GM23248 (cell line): ENCODE measurements at regions not wholly inside any gene's neighbourhood (a gene's known extent, or its start where the extent isn't known, plus 50 kb on each side); places are given as distances from the start of the nearest gene placed in this dataset.

Experiments used
- DNase-seq: peaks from one replicate; pipeline ENCODE4 v3.0.0-alpha.2; 2015
- H2AFZ ChIP-seq: fragments of 200-600 bp; sonication (generic); 2 replicates; pipeline ENCODE4 v1.6.1; 2016; ENCODE audit warnings: antibody characterized with exemption
- H3F3A ChIP-seq: fragments of 200-600 bp; sonication (generic); 2 replicates; pipeline ENCODE4 v1.6.1; 2016; ENCODE audit warnings: mild to moderate bottlenecking, antibody characterized with exemption, mixed run types; ENCODE audit not compliant: insufficient read depth
- H3K27ac ChIP-seq: fragments of 200-600 bp; sonication (generic); 2 replicates; pipeline ENCODE4 v1.5.1; 2016; ENCODE audit warnings: mild to moderate bottlenecking
- H3K27me3 ChIP-seq: fragments of 200-600 bp; sonication (generic); replicated peaks from 2 replicates; pipeline ENCODE4 v1.6.1; 2016; ENCODE audit warnings: mild to moderate bottlenecking; ENCODE audit not compliant: insufficient read depth
- H3K36me3 ChIP-seq: fragments of 200-600 bp; sonication (generic); 2 replicates; pipeline ENCODE4 v1.6.1; 2016; ENCODE audit warnings: low read depth, mild to moderate bottlenecking
- H3K4me1 ChIP-seq: fragments of 200-600 bp; sonication (generic); 2 replicates; pipeline ENCODE4 v1.6.1; 2016; ENCODE audit warnings: mild to moderate bottlenecking; ENCODE audit not compliant: insufficient read depth
- H3K4me2 ChIP-seq: fragments of 200-600 bp; sonication (generic); one replicate; pipeline ENCODE4 v1.6.1; 2016; ENCODE audit warnings: mild to moderate bottlenecking; ENCODE audit not compliant: unreplicated experiment
- H3K4me3 ChIP-seq: fragments of 200-600 bp; sonication (generic); 2 replicates; pipeline ENCODE4 v1.5.1; 2016; ENCODE audit warnings: mild to moderate bottlenecking
- H3K79me2 ChIP-seq: fragments of 200-600 bp; sonication (generic); 2 replicates; pipeline ENCODE4 v1.6.1; 2016; ENCODE audit warnings: mild to moderate bottlenecking; ENCODE audit not compliant: insufficient read depth
- H3K9ac ChIP-seq: fragments of 200-600 bp; sonication (generic); 2 replicates; pipeline ENCODE4 v1.6.1; 2016; ENCODE audit warnings: mild to moderate bottlenecking
- H3K9me2 ChIP-seq: fragments of 200-600 bp; sonication (generic); 2 replicates; pipeline ENCODE4 v1.6.1; 2016; ENCODE audit warnings: mixed run types, mild to moderate bottlenecking, moderate library complexity; ENCODE audit not compliant: insufficient read depth
- H3K9me3 ChIP-seq: fragments of 200-600 bp; sonication (generic); one replicate; pipeline ENCODE4 v1.6.1; 2017; ENCODE audit warnings: low read depth
- H4K20me1 ChIP-seq: fragments of 200-600 bp; sonication (generic); 2 replicates; pipeline ENCODE4 v1.6.0; 2016; ENCODE audit not compliant: insufficient read depth
- EZH2 ChIP-seq: fragments of 200-600 bp; sonication (generic); IDR thresholded peaks from 2 replicates; pipeline ENCODE4 v1.6.1; 2018; ENCODE audit warnings: antibody characterized with exemption, mild to moderate bottlenecking; ENCODE audit not compliant: insufficient read depth, poor library complexity, severe bottlenecking
- EZH2phosphoT487 ChIP-seq: fragments of 200-600 bp; sonication (generic); IDR thresholded peaks from 2 replicates; pipeline ENCODE4 v1.6.1; 2018; ENCODE audit warnings: antibody characterized with exemption, moderate library complexity, mild to moderate bottlenecking, low read depth; ENCODE audit not compliant: insufficient read depth
- WGBS, 2 experiments: methylation state at CpG; one replicate each; pipeline ENCODE4 v1.1.6; 2015 to 2017; ENCODE audit warnings: low lambda C conversion rate in 2 of 2, low coverage in 1 of 2; ENCODE audit errors: missing lambda C conversion rate in 2 of 2; 5-methylcytosine and 5-hydroxymethylcytosine counted together
- in situ Hi-C: fragments of 300-500 bp; cut with MboI; formaldehyde crosslinking; loops from 2 replicates; pipeline ENCODE4 v1.15.0; 2020

DNA sequence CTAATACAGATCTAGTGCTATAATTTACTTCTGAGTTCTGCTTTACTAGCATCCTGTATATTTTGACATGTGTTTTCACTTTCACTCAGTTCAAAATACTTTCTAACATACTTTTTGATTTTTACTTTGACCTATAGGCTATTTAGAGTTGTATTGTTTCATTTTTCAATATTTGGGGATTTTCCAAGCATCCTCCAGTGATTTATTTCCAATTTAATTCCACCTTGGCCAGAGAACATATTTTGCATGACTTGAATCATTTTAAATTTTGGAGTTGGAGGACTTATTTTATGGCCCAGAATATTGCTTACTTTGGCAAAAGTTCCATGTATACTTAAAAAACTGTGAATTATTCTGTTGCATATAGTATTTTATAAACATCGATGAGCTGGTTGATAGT lies 1215.6 kb upstream of the MAP3K7 start:
- no peak overlapping the region for H3K27ac ChIP-seq
- no peaks in the 10 kb centered on the region for H3K36me3 ChIP-seq
- no peak overlapping the region for H3K4me3 ChIP-seq
- in situ Hi-C loops: no loop called here
- H3K4me2 ChIP-seq: no peak overlapping the region
- H3K9me3 ChIP-seq: no peaks in the 10 kb centered on the region
- H3K4me1 ChIP-seq: no peaks in the 10 kb centered on the region
- H3K9me2 ChIP-seq: no peaks in the 10 kb centered on the region
- no peak for DNase-seq
- H3F3A ChIP-seq: no peaks in the 10 kb centered on the region
- no peak overlapping the region for H2AFZ ChIP-seq
- no peaks in the 10 kb centered on the region; the same call in 1 of the 2 replicates for H4K20me1 ChIP-seq
- TF ChIP-seq EZH2phosphoT487 (no peak), EZH2 (no peak)
- no peak overlapping the region for H3K9ac ChIP-seq
- no peaks in the 10 kb centered on the region for H3K79me2 ChIP-seq
- H3K27me3 ChIP-seq: no peaks in the 10 kb centered on the region
- WGBS, 2 experiments: 35 to 44% methylated on average over 1 of the region's 1 CpG

DNA sequence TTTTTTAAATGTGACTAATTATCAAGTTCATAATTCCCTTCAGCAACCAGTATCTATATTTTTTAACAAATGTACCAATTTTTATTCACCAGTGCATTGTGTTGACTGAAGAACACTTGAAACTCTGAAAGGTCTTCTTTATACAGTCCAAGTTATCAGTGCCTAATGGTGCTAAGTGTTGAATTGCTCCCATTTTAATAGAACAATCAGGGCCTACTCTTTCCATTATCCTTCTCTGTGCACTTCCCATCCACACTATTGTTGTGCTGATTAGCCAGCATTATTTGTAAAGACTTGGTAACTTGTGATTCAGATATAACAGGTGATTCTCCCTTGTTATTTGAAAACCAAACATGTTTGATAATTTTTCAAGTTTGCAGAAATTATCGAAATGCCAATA lies 1209.7 kb upstream of the MAP3K7 start:
- DNase-seq: no peak
- H2AFZ ChIP-seq: no peak overlapping the region
- no peak overlapping the region for H3K4me3 ChIP-seq
- H4K20me1 ChIP-seq: no peaks in the 10 kb centered on the region; the same call in 1 of the 2 replicates
- no peak overlapping the region for H3K9ac ChIP-seq
- H3K27ac ChIP-seq: no peak overlapping the region
- H3K4me1 ChIP-seq: no peaks in the 10 kb centered on the region
- no peaks in the 10 kb centered on the region for H3K79me2 ChIP-seq
- no peaks in the 10 kb centered on the region for H3K9me3 ChIP-seq
- H3F3A ChIP-seq: no peaks in the 10 kb centered on the region
- H3K36me3 ChIP-seq: no peaks in the 10 kb centered on the region
- TF ChIP-seq EZH2phosphoT487 (no peak), EZH2 (no peak)
- no peaks in the 10 kb centered on the region for H3K27me3 ChIP-seq
- no peak overlapping the region for H3K4me2 ChIP-seq
- 20 to 23% methylated on average over 1 of the region's 1 CpG for WGBS, 2 experiments
- no peaks in the 10 kb centered on the region for H3K9me2 ChIP-seq
- in situ Hi-C loops: no loop called here

DNA sequence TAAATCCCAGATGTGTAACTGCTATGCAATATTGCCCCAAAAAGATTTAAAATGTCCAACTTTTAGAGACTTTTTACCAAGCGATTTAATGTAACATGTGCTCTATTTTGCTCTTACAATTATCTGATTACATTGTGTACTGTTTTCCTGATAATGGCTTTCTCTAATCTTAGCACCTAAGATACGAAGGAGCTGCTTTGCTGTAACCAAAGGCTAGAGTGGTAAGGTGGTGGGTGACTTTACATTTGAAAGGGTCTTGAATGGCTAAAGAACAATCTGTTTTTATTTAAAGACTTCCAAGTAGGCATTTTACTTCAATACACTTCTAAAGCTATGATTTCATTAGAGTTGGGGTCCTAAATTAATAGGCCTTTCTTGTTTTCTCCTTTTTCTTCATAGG lies 1201.6 kb upstream of the MAP3K7 start:
- Histone ChIP-seq H3K79me2 (no peaks in the 10 kb centered on the region), H3K36me3 (no peaks in the 10 kb centered on the region), H3K9ac (no peak overlapping the region), H4K20me1 (no peaks in the 10 kb centered on the region), H3K27me3 (no peaks in the 10 kb centered on the region), H3K9me3 (no peaks in the 10 kb centered on the region), H3K4me2 (no peak overlapping the region), H3K27ac (no peak overlapping the region), H2AFZ (no peak overlapping the region), H3K9me2 (no peaks in the 10 kb centered on the region; the same call in 1 of the 2 replicates), H3F3A (no peaks in the 10 kb centered on the region), H3K4me1 (no peaks in the 10 kb centered on the region), H3K4me3 (no peak overlapping the region)
- no peak for DNase-seq
- whole genome bisulfite sequencing, 2 experiments: 6 to 10% methylated on average over 2 of the region's 2 CpGs
- TF ChIP-seq EZH2phosphoT487: no peak
- no peak for TF ChIP-seq EZH2
- in situ Hi-C loops: no loop called here

GRCh38 chr6:91786474-91787184 lies 1199.8 kb upstream of the MAP3K7 start:
- Histone ChIP-seq H4K20me1 (no peaks in the 10 kb centered on the region), H3F3A (no peaks in the 10 kb centered on the region), H3K4me1 (no peaks in the 10 kb centered on the region), H3K9ac (no peak overlapping the region), H3K4me3 (no peak overlapping the region), H3K4me2 (no peak overlapping the region), H3K79me2 (no peaks in the 10 kb centered on the region), H2AFZ (no peak overlapping the region), H3K36me3 (no peaks in the 10 kb centered on the region), H3K27me3 (no peaks in the 10 kb centered on the region), H3K9me3 (no peaks in the 10 kb centered on the region), H3K9me2 (no peaks in the 10 kb centered on the region; the same call in 1 of the 2 replicates), H3K27ac (no peak overlapping the region)
- in situ Hi-C loops: no loop called here
- DNase-seq: no peak
- WGBS, 2 experiments: 30 to 40% methylated on average over 11 of the region's 11 CpGs
- TF ChIP-seq EZH2 (no peak), EZH2phosphoT487 (no peak)
